COLO829 (cell line): ENCODE measurements at regions not wholly inside any gene's neighbourhood (a gene's known extent, or its start where the extent isn't known, plus 50 kb on each side); places are given as distances from the start of the nearest gene placed in this dataset.
"Not testable (repeated sequence)": the region's sequence is repeated elsewhere in the genome, so short reads cannot be mapped to it uniquely, and the experiment has no call there.

Source experiments
- DNase-seq: peaks from one replicate; pipeline ENCODE4 v3.0.0; 2012; ENCODE audit warnings: low spot score

GRCh38 chr14:55767286-55767685 lies 187.3 kb downstream of the KTN1 start:
- no peak for DNase-seq

- no peak for DNase-seq
Measured at GRCh38 chr14:55769877-55770276, 189.9 kb downstream of the KTN1 start.

GRCh38 chr14:55771242-55771981 lies 191.4 kb downstream of the KTN1 start:
- no peak for DNase-seq

GRCh38 chr14:55772486-55772885 lies 192.5 kb downstream of the KTN1 start:
- no peak for DNase-seq

GRCh38 chr14:55773312-55773711 lies 193.3 kb downstream of the KTN1 start:
- DNase-seq, result no peak

GRCh38 chr14:55773984-55774545 lies 194.1 kb downstream of the KTN1 start:
- no peak for DNase-seq

- DNase-seq, result no peak
Measured at GRCh38 chr14:55777877-55778276, 197.9 kb downstream of the KTN1 start.

- no peak for DNase-seq
Measured at GRCh38 chr14:55780156-55780946, 200.3 kb downstream of the KTN1 start.

- DNase-seq, result no peak
Measured at GRCh38 chr14:55781046-55781445, 201.0 kb downstream of the KTN1 start.

- no peak for DNase-seq
Measured at GRCh38 chr14:55782166-55782565, 202.2 kb downstream of the KTN1 start.

- DNase-seq, result no peak
Measured at GRCh38 chr14:55789406-55789805, 209.4 kb downstream of the KTN1 start.

GRCh38 chr14:55794655-55795595 lies 214.9 kb downstream of the KTN1 start:
- peak; percentile 35 for DNase-seq

- not testable (repeated sequence) for DNase-seq
Measured at GRCh38 chr14:55796513-55796912, 216.5 kb downstream of the KTN1 start.

GRCh38 chr14:55798406-55798805 lies 218.4 kb downstream of the KTN1 start:
- no peak for DNase-seq

GRCh38 chr14:55799508-55800095 lies 219.6 kb downstream of the KTN1 start:
- DNase-seq, result no peak

- no peak for DNase-seq
Measured at GRCh38 chr14:55800156-55800785, 220.3 kb downstream of the KTN1 start.

GRCh38 chr14:55801121-55801520 lies 221.1 kb downstream of the KTN1 start:
- DNase-seq, result no peak

- DNase-seq, result peak; percentile 19
Measured at GRCh38 chr14:55802986-55803872, 223.2 kb downstream of the KTN1 start.

GRCh38 chr14:55803873-55804553 lies 224.0 kb downstream of the KTN1 start:
- peak; percentile 46 for DNase-seq
